ENCODE measurements at regions not wholly inside any gene's neighbourhood (a gene's known extent, or its start where the extent isn't known, plus 50 kb on each side); places are given as distances from the start of the nearest gene placed in this dataset.

DNA sequence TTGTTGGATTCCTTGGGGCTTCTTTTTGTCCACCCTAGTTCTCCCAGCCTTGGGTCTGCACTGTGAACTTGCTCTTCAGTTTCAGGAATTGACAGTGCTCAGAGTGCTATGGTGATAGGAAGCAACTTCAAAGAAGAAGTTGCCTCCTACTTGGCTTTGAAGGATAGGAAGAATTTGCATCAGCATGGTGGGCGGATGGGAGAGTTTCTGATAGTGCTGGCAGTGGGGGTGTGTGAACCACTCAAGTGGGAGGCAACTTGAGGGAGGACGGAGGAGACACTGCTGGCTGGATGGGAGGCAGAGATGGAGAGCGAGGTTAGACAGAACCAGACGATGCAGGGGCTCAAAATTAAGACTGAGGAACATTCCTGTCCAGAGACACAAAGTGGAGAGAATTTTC, 164.4 kb upstream of the SKOR2 start:
- TF ChIP-seq, protein P1, sequence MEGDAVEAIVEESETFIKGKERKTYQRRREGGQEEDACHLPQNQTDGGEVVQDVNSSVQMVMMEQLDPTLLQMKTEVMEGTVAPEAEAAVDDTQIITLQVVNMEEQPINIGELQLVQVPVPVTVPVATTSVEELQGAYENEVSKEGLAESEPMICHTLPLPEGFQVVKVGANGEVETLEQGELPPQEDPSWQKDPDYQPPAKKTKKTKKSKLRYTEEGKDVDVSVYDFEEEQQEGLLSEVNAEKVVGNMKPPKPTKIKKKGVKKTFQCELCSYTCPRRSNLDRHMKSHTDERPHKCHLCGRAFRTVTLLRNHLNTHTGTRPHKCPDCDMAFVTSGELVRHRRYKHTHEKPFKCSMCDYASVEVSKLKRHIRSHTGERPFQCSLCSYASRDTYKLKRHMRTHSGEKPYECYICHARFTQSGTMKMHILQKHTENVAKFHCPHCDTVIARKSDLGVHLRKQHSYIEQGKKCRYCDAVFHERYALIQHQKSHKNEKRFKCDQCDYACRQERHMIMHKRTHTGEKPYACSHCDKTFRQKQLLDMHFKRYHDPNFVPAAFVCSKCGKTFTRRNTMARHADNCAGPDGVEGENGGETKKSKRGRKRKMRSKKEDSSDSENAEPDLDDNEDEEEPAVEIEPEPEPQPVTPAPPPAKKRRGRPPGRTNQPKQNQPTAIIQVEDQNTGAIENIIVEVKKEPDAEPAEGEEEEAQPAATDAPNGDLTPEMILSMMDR (conservative IDR thresholded peaks at IDR 0.05; ENCODE audit: low read depth, low read length), result no peak
- H3K4me3 ChIP-seq (ENCODE audit: low read length), result no peak overlapping the region

DNA sequence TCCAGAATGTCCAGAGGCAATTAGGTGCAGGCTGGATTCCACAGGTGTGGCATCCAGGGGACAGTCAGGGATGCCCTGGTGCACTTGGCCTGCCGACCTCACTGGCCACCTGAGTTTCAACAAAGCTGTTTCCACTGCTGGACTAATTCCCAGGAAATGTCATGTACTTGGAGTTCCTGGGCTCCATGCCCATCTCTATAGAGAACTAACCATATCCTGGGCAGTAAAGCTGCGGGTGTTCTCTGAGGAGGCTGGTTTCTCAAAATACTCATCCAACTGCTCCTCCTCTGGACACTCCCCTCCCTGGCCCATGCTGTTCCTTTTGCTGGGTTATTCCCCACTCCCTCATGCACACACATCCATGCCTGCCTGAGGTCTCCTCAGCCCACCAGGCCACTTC, 161.9 kb upstream of the SKOR2 start:
- DNase-seq (ENCODE audit: low read depth), result no peak
- TF ChIP-seq, protein P1 (conservative IDR thresholded peaks at IDR 0.05; ENCODE audit: low read depth, low read length), result no peak
- H3K4me3 ChIP-seq (ENCODE audit: low read length), result no peak overlapping the region

More for the DNA sequence above, 164.4 kb upstream of the SKOR2 start:
- no peak for DNase-seq (ENCODE audit: low read depth)

DNA sequence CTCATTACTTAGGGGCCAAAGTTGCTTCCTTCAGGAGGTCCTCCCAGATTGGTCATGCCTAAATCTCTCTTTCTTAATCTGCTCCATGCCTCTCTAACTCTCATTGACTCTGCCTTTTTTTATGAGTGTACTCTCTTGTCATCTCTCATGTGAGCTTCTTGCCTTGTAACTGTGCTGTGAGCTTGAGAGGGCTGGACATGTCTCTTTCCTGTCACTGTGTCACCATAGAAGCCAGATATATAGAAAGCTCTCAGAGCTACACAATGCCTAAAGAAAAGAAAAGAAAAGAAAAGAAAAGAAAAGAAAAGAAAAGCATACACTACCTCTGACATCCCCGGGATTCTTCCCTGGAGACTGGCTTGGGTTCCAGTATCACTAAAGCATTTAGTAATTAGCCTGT, 161.5 kb upstream of the SKOR2 start:
- no peak overlapping the region for H3K4me3 ChIP-seq (ENCODE audit: low read length)
- no peak for DNase-seq (ENCODE audit: low read depth)
- TF ChIP-seq, protein P1 (conservative IDR thresholded peaks at IDR 0.05; ENCODE audit: low read depth, low read length), result no peak

DNA sequence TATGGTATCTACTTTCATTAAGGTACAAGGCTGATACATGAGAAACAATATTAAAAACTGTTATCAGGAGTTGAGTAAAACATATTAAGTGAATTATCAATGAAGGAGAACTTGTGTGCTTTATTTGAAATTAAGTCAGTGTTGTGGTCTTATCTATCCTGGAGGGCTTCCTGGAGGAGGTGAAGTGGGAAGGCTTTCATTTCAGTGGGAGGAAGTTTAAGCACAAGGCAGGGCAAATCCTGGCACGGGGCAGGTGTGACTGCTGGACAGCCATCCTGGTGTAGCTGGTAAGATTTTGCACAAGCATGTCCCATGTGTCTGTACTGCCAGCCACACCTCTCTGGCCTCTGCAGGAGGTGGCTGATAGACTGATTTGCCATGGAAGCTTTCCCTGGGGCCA, 159.7 kb upstream of the SKOR2 start:
- no peak for DNase-seq (ENCODE audit: low read depth)
- TF ChIP-seq, protein P1 (conservative IDR thresholded peaks at IDR 0.05; ENCODE audit: low read depth, low read length), result no peak
- no peak overlapping the region for H3K4me3 ChIP-seq (ENCODE audit: low read length)

DNA sequence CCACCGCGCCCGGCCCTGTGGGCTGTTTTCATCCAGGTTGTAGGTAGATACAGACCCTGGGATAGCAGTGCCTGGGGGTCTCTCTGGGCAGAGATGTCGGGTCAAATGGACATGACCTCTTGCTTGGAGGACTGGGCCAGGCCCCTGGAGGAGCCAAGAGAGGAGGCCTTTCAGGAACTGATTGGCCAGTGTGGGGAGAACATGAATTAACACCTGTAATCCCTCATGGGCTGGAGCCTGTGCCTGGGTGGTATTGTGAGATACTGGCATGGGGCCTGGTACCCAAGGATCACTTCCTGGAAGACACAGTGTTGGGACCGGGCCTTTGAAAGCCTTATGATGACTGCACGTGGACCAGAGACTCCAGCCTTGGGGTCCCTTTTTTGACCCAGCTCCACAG, 158.7 kb upstream of the SKOR2 start:
- DNase-seq (ENCODE audit: low read depth), result no peak
- H3K4me3 ChIP-seq (ENCODE audit: low read length), result no peak overlapping the region
- TF ChIP-seq, protein P1 (conservative IDR thresholded peaks at IDR 0.05; ENCODE audit: low read depth, low read length), result no peak

DNA sequence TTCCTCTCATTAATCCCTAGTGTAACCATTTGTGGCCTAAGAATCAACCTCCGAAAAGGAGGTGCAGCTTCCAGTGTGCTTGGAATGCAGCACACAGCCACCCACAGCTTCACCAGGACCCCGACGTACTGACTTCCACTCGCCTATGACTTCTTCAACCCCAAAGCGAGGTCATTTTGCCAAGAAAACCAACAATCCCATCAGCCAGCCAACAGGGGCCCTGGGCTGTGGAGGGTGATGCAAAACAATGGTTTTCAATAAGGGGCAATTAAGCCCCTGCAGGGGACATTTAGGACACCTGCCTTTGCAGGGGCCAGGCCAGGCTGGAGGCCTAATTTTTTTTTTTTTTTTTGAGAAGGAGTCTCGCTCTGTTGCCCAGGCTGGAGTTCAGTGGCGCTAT, 158.1 kb upstream of the SKOR2 start:
- TF ChIP-seq, protein P1 (conservative IDR thresholded peaks at IDR 0.05; ENCODE audit: low read depth, low read length), result no peak
- no peak for DNase-seq (ENCODE audit: low read depth)
- H3K4me3 ChIP-seq (ENCODE audit: low read length), result no peak overlapping the region

DNA sequence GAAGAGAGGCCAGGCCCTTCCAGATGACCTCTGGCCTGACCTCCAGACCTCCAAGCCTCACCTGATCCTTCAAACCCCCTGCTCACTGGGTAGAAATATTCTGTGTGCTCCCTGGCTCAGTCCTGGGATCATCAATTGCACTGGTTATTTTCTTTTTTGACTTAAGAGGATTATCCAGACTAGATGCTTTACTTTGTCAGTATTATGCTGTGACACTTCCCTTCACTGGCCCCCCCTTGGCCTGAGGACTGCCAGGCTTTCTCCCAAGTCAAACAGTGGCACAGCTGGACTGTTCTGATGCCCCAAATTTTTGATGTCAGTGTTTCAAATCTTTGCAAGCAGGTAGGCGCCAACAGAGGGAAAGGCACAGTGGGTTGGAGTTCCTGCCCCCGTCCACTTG, 156.3 kb upstream of the SKOR2 start:
- TF ChIP-seq, protein P1 (conservative IDR thresholded peaks at IDR 0.05; ENCODE audit: low read depth, low read length), result no peak
- no peak for DNase-seq (ENCODE audit: low read depth)

More for the DNA sequence above, 156.3 kb upstream of the SKOR2 start:
- no peak overlapping the region for H3K4me3 ChIP-seq (ENCODE audit: low read length)

Data from retinal pigment epithelial cell (primary cell).